NCI-H2196 (cell line): ENCODE measurements at regions not wholly inside any gene's neighbourhood (a gene's known extent, or its start where the extent isn't known, plus 50 kb on each side); places are given as distances from the start of the nearest gene placed in this dataset.

Source experiments
- DNase-seq: peaks from one replicate; lab custom pipeline; 2025; ENCODE audit not compliant: unreplicated experiment; lab: John Stamatoyannopoulos, UW

GRCh38 chr2:219878516-219878915, 251.1 kb downstream of the SLC4A3 start:
- DNase-seq: no peak

- DNase-seq: no peak
Observed at GRCh38 chr2:219881851-219882250, 254.4 kb downstream of the SLC4A3 start.

- DNase-seq: no peak
Observed at GRCh38 chr2:219886615-219887014, 259.2 kb downstream of the SLC4A3 start.

- DNase-seq: no peak
Observed at GRCh38 chr2:219887870-219888269, 260.4 kb downstream of the SLC4A3 start.

GRCh38 chr2:219893541-219893940, 266.1 kb downstream of the SLC4A3 start:
- no peak for DNase-seq

GRCh38 chr2:219897456-219897855, 270.0 kb downstream of the SLC4A3 start:
- DNase-seq: no peak

- no peak for DNase-seq
Observed at GRCh38 chr2:219901155-219901554, 273.7 kb downstream of the SLC4A3 start.

GRCh38 chr2:219902891-219903552, 275.6 kb downstream of the SLC4A3 start:
- DNase-seq: no peak

GRCh38 chr2:219905640-219906039, 278.2 kb downstream of the SLC4A3 start:
- DNase-seq: no peak

- DNase-seq: no peak
Observed at GRCh38 chr2:219906114-219907010, 278.9 kb downstream of the SLC4A3 start.

GRCh38 chr2:219907011-219907365, 279.6 kb downstream of the SLC4A3 start:
- DNase-seq: no peak

GRCh38 chr2:219908538-219908937, 281.1 kb downstream of the SLC4A3 start:
- no peak for DNase-seq

- no peak for DNase-seq
Observed at GRCh38 chr2:219911541-219911940, 284.1 kb downstream of the SLC4A3 start.

GRCh38 chr2:219912491-219912921, 285.1 kb downstream of the SLC4A3 start:
- no peak for DNase-seq

- DNase-seq: no peak
Observed at GRCh38 chr2:219914577-219914976, 287.1 kb downstream of the SLC4A3 start.

GRCh38 chr2:219916281-219916680, 288.9 kb downstream of the SLC4A3 start:
- no peak for DNase-seq

- DNase-seq: no peak
Observed at GRCh38 chr2:219916726-219917440, 289.5 kb downstream of the SLC4A3 start.

- DNase-seq: no peak
Observed at GRCh38 chr2:219918254-219918653, 290.8 kb downstream of the SLC4A3 start.

GRCh38 chr2:219918944-219919343, 291.5 kb downstream of the SLC4A3 start:
- no peak for DNase-seq

GRCh38 chr2:219919506-219919905, 292.1 kb downstream of the SLC4A3 start:
- DNase-seq: no peak

GRCh38 chr2:219929835-219930234, 302.4 kb downstream of the SLC4A3 start:
- DNase-seq: no peak

- no peak for DNase-seq
Observed at GRCh38 chr2:219939647-219940046, 312.2 kb downstream of the SLC4A3 start.
